Calu3 (cell line): ENCODE measurements at regions not wholly inside any gene's neighbourhood (a gene's known extent, or its start where the extent isn't known, plus 50 kb on each side); places are given as distances from the start of the nearest gene placed in this dataset.
"Not testable (repeated sequence)": the region's sequence is repeated elsewhere in the genome, so short reads cannot be mapped to it uniquely, and the experiment has no call there.

Experiments
- BruUV-seq: library from RNA; stranded (reverse); fragments of 400-500 nt; replicated peaks from 2 replicates; lab custom pipeline; 2021; lab: Mats Ljungman, UMichigan
- CTCF ChIA-PET: fragments of 300-600 bp; sonication (Branson Sonifier 250); formaldehyde crosslinking; loops from one replicate; lab custom pipeline; 2022; ENCODE audit warnings: antibody characterized with exemption; lab: Charles Lee
- DNase-seq: peaks from one replicate; pipeline ENCODE4 v3.0.0; 2022
- H3K27ac Mint-ChIP-seq: one replicate; pipeline ENCODE4 v1.8.0; 2022; ENCODE audit warnings: mixed read lengths; ENCODE audit not compliant: unreplicated experiment
- H3K27me3 Mint-ChIP-seq: one replicate; pipeline ENCODE4 v1.8.0; 2022; ENCODE audit warnings: mixed read lengths; ENCODE audit not compliant: unreplicated experiment
- H3K36me3 Mint-ChIP-seq: one replicate; pipeline ENCODE4 v1.8.0; 2022; ENCODE audit warnings: mild to moderate bottlenecking, moderate library complexity, mixed read lengths; ENCODE audit not compliant: insufficient read depth, unreplicated experiment
- H3K4me1 Mint-ChIP-seq: one replicate; pipeline ENCODE4 v1.8.0; 2022; ENCODE audit warnings: mild to moderate bottlenecking, low read depth, mixed read lengths; ENCODE audit not compliant: unreplicated experiment
- H3K4me3 Mint-ChIP-seq: one replicate; pipeline ENCODE4 v1.8.0; 2022; ENCODE audit warnings: mild to moderate bottlenecking, low read depth, moderate library complexity, mixed read lengths; ENCODE audit not compliant: unreplicated experiment
- H3K9me3 Mint-ChIP-seq: one replicate; pipeline ENCODE4 v1.8.0; 2022; ENCODE audit warnings: low read depth, mixed read lengths; ENCODE audit not compliant: unreplicated experiment
- intact Hi-C: fragments of 100-400 bp; cut with micrococcal nuclease; formaldehyde crosslinking; loops from one replicate; pipeline ENCODE4 v1.10.0; 2022; ENCODE audit not compliant: unreplicated experiment
- TF ChIP-seq, protein P1 (sequence below): fragments of 200-600 bp; IDR thresholded peaks from one replicate; pipeline ENCODE4 v1.8.0; 2022; ENCODE audit warnings: antibody characterized with exemption; ENCODE audit not compliant: unreplicated experiment

DNA sequence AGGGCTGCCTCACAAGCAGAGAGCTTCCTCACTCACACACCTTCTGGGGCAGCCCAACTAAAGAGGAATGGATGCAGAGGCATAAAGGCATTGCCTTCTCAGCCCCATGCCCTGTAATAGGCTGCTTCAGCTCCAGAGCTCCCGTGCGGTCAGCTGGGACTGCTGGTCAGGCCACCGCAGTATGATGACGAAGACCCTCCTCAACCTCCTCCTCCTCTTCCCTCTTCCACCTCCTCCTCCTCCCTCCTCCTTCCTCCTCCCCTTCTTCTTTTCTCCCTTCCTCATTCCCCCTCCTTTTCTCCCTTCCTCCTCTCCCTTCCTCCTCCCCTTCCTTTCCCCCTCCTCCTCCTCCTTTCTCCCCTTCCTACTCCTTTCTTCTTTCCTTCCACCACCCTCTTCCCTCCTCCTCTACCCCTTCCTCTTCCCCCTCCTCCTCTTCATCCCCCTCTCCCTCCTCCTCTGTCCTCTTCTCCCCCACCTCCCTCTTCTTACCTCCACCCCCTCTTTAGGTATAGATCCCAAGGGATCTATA lies 465.3 kb upstream of the CDH4 start:
- intact Hi-C loops, result no loop called here
- Mint-ChIP-seq H3K27ac (no peak overlapping the region), H3K27me3 (no peaks in the 10 kb centered on the region), H3K4me1 (no peaks in the 10 kb centered on the region), H3K4me3 (no peak overlapping the region), H3K36me3 (no peaks in the 10 kb centered on the region), H3K9me3 (peaks cover 21% of the 10 kb centered on the region)
- BruUV-seq, result no TSS peak
- TF ChIP-seq, protein P1, sequence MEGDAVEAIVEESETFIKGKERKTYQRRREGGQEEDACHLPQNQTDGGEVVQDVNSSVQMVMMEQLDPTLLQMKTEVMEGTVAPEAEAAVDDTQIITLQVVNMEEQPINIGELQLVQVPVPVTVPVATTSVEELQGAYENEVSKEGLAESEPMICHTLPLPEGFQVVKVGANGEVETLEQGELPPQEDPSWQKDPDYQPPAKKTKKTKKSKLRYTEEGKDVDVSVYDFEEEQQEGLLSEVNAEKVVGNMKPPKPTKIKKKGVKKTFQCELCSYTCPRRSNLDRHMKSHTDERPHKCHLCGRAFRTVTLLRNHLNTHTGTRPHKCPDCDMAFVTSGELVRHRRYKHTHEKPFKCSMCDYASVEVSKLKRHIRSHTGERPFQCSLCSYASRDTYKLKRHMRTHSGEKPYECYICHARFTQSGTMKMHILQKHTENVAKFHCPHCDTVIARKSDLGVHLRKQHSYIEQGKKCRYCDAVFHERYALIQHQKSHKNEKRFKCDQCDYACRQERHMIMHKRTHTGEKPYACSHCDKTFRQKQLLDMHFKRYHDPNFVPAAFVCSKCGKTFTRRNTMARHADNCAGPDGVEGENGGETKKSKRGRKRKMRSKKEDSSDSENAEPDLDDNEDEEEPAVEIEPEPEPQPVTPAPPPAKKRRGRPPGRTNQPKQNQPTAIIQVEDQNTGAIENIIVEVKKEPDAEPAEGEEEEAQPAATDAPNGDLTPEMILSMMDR, result no peak
- CTCF ChIA-PET, result no interaction called here
- no peak for DNase-seq

GRCh38 chr20:60787276-60787675 lies 464.8 kb upstream of the CDH4 start:
- Mint-ChIP-seq H3K4me3 (no peak overlapping the region), H3K27ac (no peak overlapping the region), H3K4me1 (no peaks in the 10 kb centered on the region), H3K9me3 (peaks cover 21% of the 10 kb centered on the region), H3K36me3 (no peaks in the 10 kb centered on the region), H3K27me3 (no peaks in the 10 kb centered on the region)
- no TSS peak for BruUV-seq
- CTCF ChIA-PET, result no interaction called here
- DNase-seq, result no peak
- TF ChIP-seq, protein P1, result no peak
- intact Hi-C loops, result no loop called here

GRCh38 chr20:60788070-60788469 lies 464.0 kb upstream of the CDH4 start:
- no peak overlapping the region for H3K4me3 Mint-ChIP-seq
- CTCF ChIA-PET, result no interaction called here
- no TSS peak for BruUV-seq
- H3K36me3 Mint-ChIP-seq, result no peaks in the 10 kb centered on the region
- peaks cover 21% of the 10 kb centered on the region for H3K9me3 Mint-ChIP-seq
- no peaks in the 10 kb centered on the region for H3K27me3 Mint-ChIP-seq
- no peak for DNase-seq
- intact Hi-C loops, result no loop called here
- no peaks in the 10 kb centered on the region for H3K4me1 Mint-ChIP-seq
- TF ChIP-seq, protein P1, result no peak
- H3K27ac Mint-ChIP-seq, result no peak overlapping the region

DNA sequence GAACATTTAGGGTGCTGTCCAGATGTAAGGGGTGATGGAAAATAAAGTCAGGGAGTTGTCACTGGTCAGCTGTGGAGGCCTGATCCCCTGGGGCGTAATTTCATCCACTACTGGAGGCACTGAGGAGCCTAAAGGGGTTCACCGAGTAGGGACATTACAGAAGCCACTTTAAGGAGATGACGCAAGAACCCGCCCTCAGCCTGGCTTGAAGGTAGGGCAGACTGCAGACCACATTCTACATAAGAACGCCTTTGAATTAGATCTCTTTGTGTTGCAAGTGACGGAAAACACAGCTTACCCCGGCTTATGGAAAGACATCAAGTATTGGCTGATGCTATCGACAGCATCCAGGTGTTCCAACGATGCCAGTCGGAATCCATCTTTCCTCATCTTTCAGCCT lies 462.7 kb upstream of the CDH4 start:
- no peak for DNase-seq

GRCh38 chr20:60790339-60790738 lies 461.7 kb upstream of the CDH4 start:
- H3K27me3 Mint-ChIP-seq, H3K27ac Mint-ChIP-seq, H3K4me3 Mint-ChIP-seq, intact Hi-C loops, BruUV-seq, CTCF ChIA-PET, H3K36me3 Mint-ChIP-seq, H3K4me1 Mint-ChIP-seq, DNase-seq: not testable (repeated sequence)
- peaks cover 24% of the 10 kb centered on the region for H3K9me3 Mint-ChIP-seq

More for the DNA sequence above, 462.7 kb upstream of the CDH4 start:
- H3K27me3 Mint-ChIP-seq, result no peaks in the 10 kb centered on the region
- intact Hi-C loops, result no loop called here
- H3K36me3 Mint-ChIP-seq, result no peaks in the 10 kb centered on the region
- H3K4me3 Mint-ChIP-seq, result no peak overlapping the region
- no peaks in the 10 kb centered on the region for H3K4me1 Mint-ChIP-seq
- CTCF ChIA-PET, result no interaction called here
- no TSS peak for BruUV-seq
- TF ChIP-seq, protein P1, result no peak
- peaks cover 21% of the 10 kb centered on the region for H3K9me3 Mint-ChIP-seq
- no peak overlapping the region for H3K27ac Mint-ChIP-seq
